Gastrocnemius medialis (tissue), 4 donors: ENCODE measurements at regions not wholly inside any gene's neighbourhood (a gene's known extent, or its start where the extent isn't known, plus 50 kb on each side); places are given as distances from the start of the nearest gene placed in this dataset.

Experiments used
- ATAC-seq, 2 donors: fragments of 150-250 bp; one replicate each; pipeline ENCODE4 v1.9.1; 2016
- DNase-seq, 2 donors: peaks; one replicate each; pipeline ENCODE4 v3.0.0-alpha.2; 2019
- H3K27ac ChIP-seq, 4 donors: fragments of 200-600 bp; sonication (generic); 1 replicate in 1 of 4; 2 replicates in 3 of 4; pipeline ENCODE4 v1.5.1; 2016 to 2018; ENCODE audit warnings: mild to moderate bottlenecking in 2 of 4, moderate library complexity in 1 of 4
- H3K27me3 ChIP-seq, 3 donors: fragments of 200-600 bp; sonication (generic) in 2 of 3; 1 replicate in 1 of 3; 2 replicates in 2 of 3; pipeline versions ENCODE4 v1.5.1 to v1.6.0; 2016 to 2019; ENCODE audit warnings: mild to moderate bottlenecking in 1 of 3, moderate library complexity in 1 of 3
- H3K36me3 ChIP-seq, 2 donors: fragments of 200-600 bp; sonication (generic) in 1 of 2; one replicate each; pipeline ENCODE4 v1.5.1; 2017 to 2018
- H3K4me1 ChIP-seq, 2 donors: fragments of 200-600 bp; sonication (generic) in 1 of 2; one replicate each; pipeline ENCODE4 v1.5.1; 2016 to 2017; ENCODE audit warnings: mild to moderate bottlenecking in 2 of 2
- H3K4me3 ChIP-seq, 4 donors: fragments of 200-600 bp; sonication (generic) in 3 of 4; 1 replicate in 1 of 4; 2 replicates in 3 of 4; pipeline ENCODE4 v1.5.1; 2016 to 2019; ENCODE audit warnings: mild to moderate bottlenecking in 2 of 4
- H3K9me3 ChIP-seq, 3 donors: fragments of 200-600 bp; sonication (generic) in 2 of 3; 1 replicate in 1 of 3; 2 replicates in 2 of 3; pipeline ENCODE4 v1.5.1; 2016 to 2019
- CTCF ChIP-seq, 5 experiments: fragments of 450-650 bp in 3 of 5; fragments of 200-600 bp in 2 of 5; sonication (generic) in 2 of 5; IDR thresholded peaks in 4 of 5; conservative IDR thresholded peaks in 1 of 5; 1 replicate in 4 of 5; 2 replicates in 1 of 5; pipeline ENCODE4 v1.5.1; 2016 to 2019; ENCODE audit warnings: antibody characterized with exemption in 5 of 5, mild to moderate bottlenecking in 3 of 5, moderate library complexity in 3 of 5
- POLR2A ChIP-seq, 2 donors: fragments of 450-650 bp; IDR thresholded peaks; one replicate each; pipeline ENCODE4 v1.6.1; 2017; ENCODE audit warnings: antibody characterized with exemption in 2 of 2, mild to moderate bottlenecking in 2 of 2, moderate library complexity in 2 of 2
- in situ Hi-C, 4 donors: fragments of 200-750 bp; cut with MboI; loops; one replicate each; pipeline versions ENCODE4 v1.15.0 to v1.8.0; 2017; ENCODE audit warnings: low sequenced_read_pairs in 4 of 4
- intact Hi-C: fragments of 100-400 bp; cut with DNase I; formaldehyde crosslinking; loops from one replicate; pipeline ENCODE4 v1.15.1; 2023; ENCODE audit warnings: low total_unique reads

GRCh38 chr12:93297032-93297431 is 80.7 kb upstream of the NUDT4 start:
- ATAC-seq, result peak in 1 of 2 donors; percentile 21

GRCh38 chr12:93297536-93297935 is 80.2 kb upstream of the NUDT4 start:
- in situ Hi-C loops (no loop called here), intact Hi-C loops (no loop called here)
- no peak for ATAC-seq
- TF ChIP-seq CTCF (IDR thresholded peaks at IDR 0.05 in 4 of 5, conservative IDR thresholded peaks at IDR 0.05 in 1 of 5) (no peak), POLR2A (IDR thresholded peaks at IDR 0.05) (no peak)
- Histone ChIP-seq H3K27me3 (no peaks in the 10 kb centered on the region), H3K36me3 (no peaks in the 10 kb centered on the region), H3K27ac (peak overlapping the region in 1 of 4 donors; percentile 15), H3K4me3 (no peak overlapping the region), H3K9me3 (no peaks in the 10 kb centered on the region), H3K4me1 (peaks cover 15 to 25% of the 10 kb centered on the region in 2 donors)
- no peak for DNase-seq

More at GRCh38 chr12:93297032-93297431, 80.7 kb upstream of the NUDT4 start:
- H3K4me3 ChIP-seq, result no peak overlapping the region
- intact Hi-C loops (no loop called here), in situ Hi-C loops (no loop called here)
- H3K27me3 ChIP-seq, result no peaks in the 10 kb centered on the region
- TF ChIP-seq CTCF (IDR thresholded peaks at IDR 0.05 in 4 of 5, conservative IDR thresholded peaks at IDR 0.05 in 1 of 5) (no peak), POLR2A (IDR thresholded peaks at IDR 0.05) (no peak)
- no peaks in the 10 kb centered on the region for H3K36me3 ChIP-seq
- peaks cover 10 to 20% of the 10 kb centered on the region in 2 donors for H3K4me1 ChIP-seq
- peak overlapping the region in 1 of 4 donors; percentile 53 for H3K27ac ChIP-seq
- H3K9me3 ChIP-seq, result no peaks in the 10 kb centered on the region
- DNase-seq, result no peak

- intact Hi-C loops (no loop called here), in situ Hi-C loops (no loop called here)
- ATAC-seq (no peak), DNase-seq (no peak)
- Histone ChIP-seq H3K4me1 (peaks cover 20 to 33% of the 10 kb centered on the region in 2 donors), H3K27ac (no peak overlapping the region), H3K36me3 (no peaks in the 10 kb centered on the region), H3K9me3 (no peaks in the 10 kb centered on the region), H3K4me3 (no peak overlapping the region), H3K27me3 (no peaks in the 10 kb centered on the region)
- no peak for TF ChIP-seq POLR2A (IDR thresholded peaks at IDR 0.05)
Observed at GRCh38 chr12:93299262-93299846, 78.4 kb upstream of the NUDT4 start.

DNA sequence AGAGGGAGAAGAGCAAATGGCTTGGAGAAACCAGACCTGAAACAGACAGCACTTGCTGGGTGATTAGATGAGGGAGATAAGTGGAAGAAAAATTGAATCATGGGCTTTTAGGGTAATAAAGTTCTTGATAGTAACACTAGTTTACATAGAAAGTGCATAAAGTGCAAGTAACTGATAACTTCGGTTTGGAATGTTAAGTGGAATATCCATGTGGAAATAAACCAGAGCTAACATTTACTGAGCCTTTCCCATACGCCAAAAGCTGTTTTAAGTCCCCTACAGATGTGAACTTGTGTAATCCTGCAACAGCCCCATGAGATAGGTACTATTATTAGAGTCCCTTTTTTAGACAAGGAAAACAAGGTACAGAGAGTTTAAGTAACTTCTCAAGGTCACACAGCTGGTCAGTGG is 77.1 kb upstream of the NUDT4 start:
- in situ Hi-C loops, result no loop called here
- intact Hi-C loops, result no loop called here
- ATAC-seq, result peak; percentile 36 to 41
- no peak for DNase-seq
- Histone ChIP-seq H3K9me3 (no peaks in the 10 kb centered on the region), H3K4me1 (peaks cover 20 to 33% of the 10 kb centered on the region in 2 donors), H3K4me3 (no peak overlapping the region), H3K36me3 (no peaks in the 10 kb centered on the region), H3K27ac (peak overlapping the region in 1 of 4 donors; percentile 65), H3K27me3 (no peaks in the 10 kb centered on the region)
- TF ChIP-seq CTCF (IDR thresholded peaks at IDR 0.05 in 4 of 5, conservative IDR thresholded peaks at IDR 0.05 in 1 of 5) (no peak), POLR2A (IDR thresholded peaks at IDR 0.05) (no peak)

DNA sequence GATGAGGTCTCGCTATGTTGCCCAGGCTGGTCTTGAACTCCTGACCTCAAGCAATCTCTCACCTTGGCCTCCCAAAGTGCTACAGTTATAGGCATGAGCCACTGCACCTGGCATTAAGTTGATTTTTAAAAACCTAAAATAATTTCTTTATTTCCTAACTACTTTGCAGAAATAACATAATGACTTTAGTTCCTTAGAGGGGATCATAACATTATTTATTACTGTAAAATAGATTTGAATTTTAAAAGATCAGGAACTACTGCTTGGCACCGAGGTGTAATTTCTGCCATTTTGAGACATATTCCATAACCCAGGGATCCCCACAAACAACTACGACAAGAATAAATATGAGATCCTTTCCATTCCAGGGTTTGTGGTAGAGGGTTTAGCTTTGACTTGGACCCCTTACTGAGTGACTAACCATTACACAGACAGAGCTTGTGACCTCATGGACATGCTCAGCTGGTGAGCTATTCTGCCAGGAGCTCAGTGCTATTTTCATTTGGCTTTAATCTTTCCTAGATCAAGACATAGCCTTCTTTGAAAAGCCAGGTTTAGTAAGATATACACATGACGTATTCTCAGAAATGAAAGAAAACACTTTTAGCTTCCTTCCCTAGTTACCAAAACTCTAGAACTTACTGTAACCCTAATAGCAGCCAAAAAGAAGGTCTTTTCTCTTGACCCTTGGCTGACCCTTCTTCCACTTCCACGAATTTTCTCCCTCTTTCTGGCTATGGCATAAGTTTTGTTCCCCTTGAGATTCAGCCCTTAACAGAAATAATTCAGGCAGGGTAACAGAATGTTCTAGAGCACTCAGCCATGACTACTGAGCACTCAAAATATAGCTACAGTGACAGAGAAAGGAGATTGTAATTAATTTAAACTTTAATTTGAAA is 75.1 kb upstream of the NUDT4 start:
- peaks cover 20 to 33% of the 10 kb centered on the region in 2 donors for H3K4me1 ChIP-seq
- no peaks in the 10 kb centered on the region for H3K27me3 ChIP-seq
- no peak overlapping the region for H3K4me3 ChIP-seq
- in situ Hi-C loops (no loop called here), intact Hi-C loops (no loop called here)
- TF ChIP-seq POLR2A (IDR thresholded peaks at IDR 0.05) (no peak), CTCF (IDR thresholded peaks at IDR 0.05 in 4 of 5, conservative IDR thresholded peaks at IDR 0.05 in 1 of 5) (no peak)
- DNase-seq (peak in 1 of 2 donors; percentile 20), ATAC-seq (peak; percentile 82 to 84)
- H3K27ac ChIP-seq, result peak overlapping the region; percentile 49 to 67 (median 64)
- no peaks in the 10 kb centered on the region for H3K9me3 ChIP-seq
- no peaks in the 10 kb centered on the region for H3K36me3 ChIP-seq
